NOMO-1 treated with DMSO at 0.1 percent for 48 hours (cell line): ENCODE measurements at regions not wholly inside any gene's neighbourhood (a gene's known extent, or its start where the extent isn't known, plus 50 kb on each side); places are given as distances from the start of the nearest gene placed in this dataset.

Experiments used
- DNase-seq: peaks from one replicate; lab custom pipeline; 2025; ENCODE audit not compliant: unreplicated experiment; lab: John Stamatoyannopoulos, UW

GRCh38 chr4:66636349-66636748 lies 909.0 kb downstream of the CENPC start:
- DNase-seq: no peak

- DNase-seq: no peak
Measured at GRCh38 chr4:66633477-66633876, 911.8 kb downstream of the CENPC start.

GRCh38 chr4:66629927-66630326 lies 915.4 kb downstream of the CENPC start:
- no peak for DNase-seq

GRCh38 chr4:66628146-66628545 lies 917.2 kb downstream of the CENPC start:
- no peak for DNase-seq

GRCh38 chr4:66625480-66625879 lies 919.8 kb downstream of the CENPC start:
- DNase-seq: no peak

- DNase-seq: no peak
Measured at GRCh38 chr4:66613591-66613990, 931.7 kb downstream of the CENPC start.

GRCh38 chr4:66609014-66609413 lies 936.3 kb downstream of the CENPC start:
- no peak for DNase-seq

- DNase-seq: no peak
Measured at GRCh38 chr4:66606908-66607307, 936.6 kb upstream of the EPHA5 start.

GRCh38 chr4:66606215-66606614 lies 935.9 kb upstream of the EPHA5 start:
- no peak for DNase-seq

- DNase-seq: no peak
Measured at GRCh38 chr4:66604192-66604591, 933.9 kb upstream of the EPHA5 start.

- DNase-seq: no peak
Measured at GRCh38 chr4:66602622-66603021, 932.3 kb upstream of the EPHA5 start.

GRCh38 chr4:66591968-66592367 lies 921.7 kb upstream of the EPHA5 start:
- DNase-seq: no peak

GRCh38 chr4:66590488-66591215 lies 920.4 kb upstream of the EPHA5 start:
- DNase-seq: no peak

GRCh38 chr4:66589183-66589582 lies 918.9 kb upstream of the EPHA5 start:
- DNase-seq: no peak

- DNase-seq: no peak
Measured at GRCh38 chr4:66585767-66586166, 915.5 kb upstream of the EPHA5 start.

GRCh38 chr4:66577922-66578321 lies 907.6 kb upstream of the EPHA5 start:
- DNase-seq: no peak

GRCh38 chr4:66575008-66575696 lies 904.9 kb upstream of the EPHA5 start:
- DNase-seq: no peak

GRCh38 chr4:66574145-66574978 lies 904.1 kb upstream of the EPHA5 start:
- DNase-seq: no peak

- no peak for DNase-seq
Measured at GRCh38 chr4:66572949-66573348, 902.7 kb upstream of the EPHA5 start.

- DNase-seq: no peak
Measured at GRCh38 chr4:66571145-66571695, 900.9 kb upstream of the EPHA5 start.

- DNase-seq: no peak
Measured at GRCh38 chr4:66569228-66569627, 898.9 kb upstream of the EPHA5 start.

- no peak for DNase-seq
Measured at GRCh38 chr4:66568431-66568830, 898.1 kb upstream of the EPHA5 start.
